Fibroblast of skin of left biceps (primary cell): ENCODE measurements at regions not wholly inside any gene's neighbourhood (a gene's known extent, or its start where the extent isn't known, plus 50 kb on each side); places are given as distances from the start of the nearest gene placed in this dataset.

Experiments
- DNase-seq, 2 experiments: peaks; one replicate each; pipeline ENCODE4 v3.0.0-alpha.2; 2013; ENCODE audit warnings: low read depth in 2 of 2

DNA sequence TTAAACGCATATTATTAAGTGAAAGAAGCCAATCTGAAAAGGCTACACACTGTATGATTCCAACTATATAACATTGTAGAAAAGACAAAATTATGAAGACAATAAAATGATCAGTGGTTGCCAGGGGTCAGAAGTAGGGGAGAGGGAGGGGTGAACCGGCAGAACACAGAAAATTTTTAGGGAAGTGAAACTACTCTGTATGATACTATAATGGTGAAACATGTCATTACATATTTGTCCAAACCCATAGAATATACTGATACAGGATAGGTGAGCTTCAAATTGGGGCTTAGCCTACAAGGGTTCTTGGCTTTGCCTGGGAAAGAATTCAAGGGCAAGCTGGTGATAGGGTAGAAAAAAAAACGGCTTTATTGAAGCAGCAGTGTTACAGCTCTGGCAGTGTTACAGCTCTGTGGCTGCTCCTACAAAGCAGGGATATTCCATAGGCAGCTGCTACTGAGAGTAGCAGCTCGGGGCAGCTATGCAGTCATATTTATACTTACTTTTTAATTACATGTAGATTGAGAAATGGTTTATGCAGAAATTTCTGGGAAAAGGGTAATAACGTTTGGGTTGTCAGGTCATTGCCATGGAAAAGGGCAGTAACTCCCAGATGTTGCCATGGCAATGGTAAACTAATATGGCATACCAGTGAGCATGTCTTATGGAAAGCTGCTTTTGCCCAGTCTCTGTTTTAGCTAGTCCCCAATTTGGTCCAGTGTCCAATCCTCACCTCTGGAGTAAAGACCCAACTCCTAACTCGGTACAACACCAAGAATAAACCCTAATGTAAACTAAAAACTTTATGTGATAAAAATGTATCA is 125.1 kb upstream of the SLC25A36 start:
- no peak for DNase-seq

DNA sequence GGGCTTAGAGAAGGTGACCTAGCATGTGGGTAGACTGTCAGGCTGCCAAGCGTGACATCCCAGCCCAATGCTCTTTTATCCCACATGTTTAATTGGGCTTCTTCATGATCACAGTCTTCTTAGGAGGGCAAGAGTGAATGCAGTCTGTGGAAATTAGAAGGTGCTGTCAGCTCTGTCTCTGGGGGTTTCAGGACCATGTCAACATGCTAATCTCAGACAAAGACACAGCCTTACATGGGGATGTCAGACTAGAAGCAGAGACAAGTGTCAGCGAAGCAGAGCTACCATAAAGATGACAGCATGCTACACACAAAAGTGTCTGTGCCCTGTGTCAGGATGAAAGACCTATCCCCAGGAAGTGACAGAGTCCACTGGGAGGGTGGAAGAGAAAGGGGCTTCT is 120.1 kb upstream of the SLC25A36 start:
- no peak for DNase-seq

DNA sequence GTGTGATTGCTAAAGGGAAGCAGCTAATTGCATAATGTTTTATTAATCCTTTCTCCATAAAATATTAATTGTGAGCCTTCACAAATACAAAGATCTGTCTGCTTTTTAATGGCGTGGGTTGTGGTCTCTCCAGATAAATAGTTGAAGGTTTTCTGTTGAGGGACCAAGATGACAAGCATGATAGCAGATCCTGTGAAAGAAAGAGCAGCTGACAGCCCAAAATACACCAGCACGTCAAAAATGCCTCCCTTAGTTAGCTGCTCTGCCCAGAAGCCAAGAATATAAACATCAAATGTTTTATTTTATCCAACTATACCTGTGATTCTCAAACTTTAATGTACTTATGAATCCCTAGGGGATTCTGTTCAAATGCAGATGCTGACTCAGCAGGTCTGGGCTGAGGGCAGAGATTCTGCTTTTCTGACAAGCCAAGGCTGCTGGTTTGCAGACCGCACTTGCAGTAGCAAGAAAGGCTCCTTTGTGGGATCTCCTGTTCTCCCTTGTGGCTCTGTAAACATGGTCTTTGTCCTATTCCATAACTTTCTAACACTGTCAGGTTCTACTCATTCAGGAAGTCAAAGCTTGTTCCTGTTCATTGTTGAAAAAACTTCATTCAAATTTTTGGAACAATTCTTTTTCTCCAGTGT is 119.1 kb upstream of the SLC25A36 start:
- no peak for DNase-seq

DNA sequence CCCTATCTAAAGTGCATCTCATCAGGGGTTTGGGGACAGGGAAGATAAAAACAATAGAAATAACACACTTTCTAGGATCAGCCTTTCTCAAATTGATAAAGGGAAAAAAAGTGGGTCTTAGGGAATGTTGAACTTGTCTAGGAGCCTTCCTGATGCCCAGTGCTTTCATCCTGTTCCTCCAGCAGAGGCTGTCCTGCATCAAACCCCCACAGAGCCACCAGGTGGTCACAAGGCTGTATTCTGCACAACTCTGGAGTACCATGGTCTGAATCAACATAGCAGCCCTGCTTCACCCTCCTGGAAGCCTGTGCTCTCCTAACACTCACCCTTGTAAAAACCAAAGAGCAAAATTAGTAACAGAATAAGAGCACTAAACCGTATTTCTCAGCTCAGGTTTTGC is 118.5 kb upstream of the SLC25A36 start:
- no peak for DNase-seq

DNA sequence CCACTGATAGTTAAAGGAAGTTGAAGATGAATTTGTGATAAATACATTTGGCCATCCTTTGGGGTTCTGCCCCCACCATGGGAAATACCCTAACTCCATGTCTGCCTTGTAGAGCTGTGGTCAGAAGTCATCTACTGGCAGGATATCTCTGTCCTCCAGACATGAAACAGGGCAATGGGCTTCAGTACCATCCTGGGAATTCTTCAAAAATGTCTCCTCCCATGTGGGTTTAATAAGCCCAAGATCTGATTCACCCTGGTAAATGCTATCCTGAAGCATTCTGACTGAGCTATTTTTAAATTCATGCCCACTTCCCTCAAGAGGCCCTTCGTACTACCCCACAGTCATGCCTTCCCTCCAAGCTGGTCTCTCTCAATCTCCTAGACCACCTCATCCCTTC is 113.7 kb upstream of the SLC25A36 start:
- DNase-seq = no peak

DNA sequence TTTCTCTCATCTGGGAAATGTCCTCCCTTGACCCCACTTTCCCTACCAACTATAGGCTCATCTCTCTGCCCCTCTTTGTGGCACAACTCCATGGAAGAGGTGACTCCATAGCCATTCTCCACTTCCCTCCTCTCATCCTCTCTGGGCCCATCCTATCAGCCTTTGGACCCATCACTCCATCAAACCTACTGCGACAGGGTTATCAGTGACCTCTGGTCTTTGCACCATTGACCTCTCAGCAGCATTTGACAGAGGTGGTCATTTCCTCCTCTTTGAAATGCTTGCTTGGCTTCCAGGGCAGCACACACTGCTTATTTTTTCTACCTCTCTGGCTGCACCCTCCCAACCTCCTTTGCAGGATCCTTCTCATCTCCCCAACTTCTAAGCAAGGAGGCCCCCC is 113.1 kb upstream of the SLC25A36 start:
- DNase-seq = no peak

DNA sequence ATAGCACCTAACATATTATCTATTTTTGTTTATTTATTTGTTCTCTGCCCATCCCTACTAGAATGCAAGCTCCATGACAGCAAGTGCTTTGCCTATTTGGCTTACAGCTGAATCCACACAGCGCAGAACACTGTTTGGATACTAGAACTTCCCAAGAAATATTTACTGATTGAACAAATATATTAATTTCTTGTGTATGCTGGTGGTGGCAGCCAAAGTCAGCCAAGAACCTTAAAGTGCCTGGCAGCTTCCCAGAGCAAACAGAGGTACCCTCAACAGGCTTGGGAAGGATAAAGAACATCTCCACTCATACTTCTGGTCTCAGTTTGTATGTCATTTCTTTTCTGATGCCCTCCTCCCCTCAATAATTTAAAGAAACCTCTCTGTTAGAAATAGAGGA is 111.8 kb upstream of the SLC25A36 start:
- DNase-seq = no peak

DNA sequence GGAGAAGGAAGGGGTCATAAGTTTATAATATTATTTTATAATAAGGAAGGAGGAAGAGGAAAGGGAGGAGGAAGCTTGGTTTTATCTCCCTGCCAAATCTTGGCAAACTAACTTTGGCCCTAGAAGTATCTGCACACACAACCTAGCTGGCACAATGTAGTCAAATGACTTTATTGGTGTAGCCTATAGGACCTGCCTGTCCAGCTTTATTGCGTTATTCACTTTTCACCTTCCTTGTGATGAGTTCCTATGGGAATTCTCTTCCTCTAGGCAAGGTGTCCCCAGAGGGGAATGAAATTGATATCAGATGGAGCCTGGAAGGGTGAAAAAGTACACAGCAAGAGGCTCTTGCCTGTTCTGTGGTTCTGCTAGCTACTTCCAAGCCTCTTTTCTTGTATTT is 111.2 kb upstream of the SLC25A36 start:
- DNase-seq = no peak

DNA sequence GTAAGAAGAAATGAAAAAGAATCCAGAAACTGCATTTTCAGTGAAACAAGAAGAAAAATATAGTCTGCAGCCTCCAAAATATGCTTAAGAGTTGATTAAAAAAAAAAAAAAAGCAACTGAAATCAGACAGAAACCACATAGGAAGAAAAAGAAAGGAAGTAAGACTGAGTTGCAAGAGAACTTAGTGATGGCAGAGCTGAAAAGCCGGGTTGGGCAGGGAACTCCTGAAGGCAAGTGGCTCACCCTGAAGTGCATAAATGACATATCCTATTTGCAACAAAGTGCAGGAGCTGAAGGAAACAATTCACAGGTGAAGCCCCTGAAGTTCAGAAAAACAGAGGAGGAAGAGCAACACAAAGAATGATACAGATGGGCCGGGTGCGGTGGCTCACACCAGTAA is 108.8 kb upstream of the SLC25A36 start:
- no peak for DNase-seq

DNA sequence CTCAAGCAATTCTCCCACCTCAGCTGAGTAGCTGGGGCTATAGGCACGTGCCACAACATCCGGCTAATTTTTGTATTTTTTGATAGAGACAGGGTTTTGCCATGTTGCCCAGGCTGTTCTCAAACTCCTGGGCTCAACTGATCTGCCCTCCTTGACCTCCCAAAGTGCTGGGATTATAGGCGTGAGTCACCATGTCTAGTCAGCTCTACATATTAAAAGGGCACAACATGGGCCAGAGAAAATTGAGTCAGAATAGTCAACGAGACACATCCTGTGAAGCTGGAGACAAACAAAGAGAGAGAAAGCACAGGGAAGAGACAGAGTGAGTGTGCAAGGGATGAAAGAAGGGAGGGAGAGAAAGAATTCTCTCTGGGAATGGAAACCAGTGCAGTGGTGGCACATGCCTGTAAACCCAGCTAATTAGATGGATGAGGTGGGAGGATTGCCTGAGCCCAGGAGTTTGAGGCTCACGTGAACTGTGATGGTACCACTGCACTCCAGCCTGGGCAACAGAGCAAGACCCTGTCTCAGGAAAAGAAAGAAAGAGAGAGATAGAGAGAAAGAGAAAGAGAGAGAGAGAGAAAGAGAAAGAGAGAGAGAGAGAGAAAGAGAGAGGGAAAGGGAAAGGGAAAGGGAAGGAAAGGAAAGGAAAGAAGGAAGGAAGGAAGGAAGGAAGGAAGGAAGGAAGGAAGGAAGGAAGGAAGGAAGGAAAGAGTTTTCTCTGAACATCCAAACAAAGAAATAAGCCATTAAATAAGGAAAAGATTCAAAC is 107.2 kb upstream of the SLC25A36 start:
- no peak for DNase-seq

DNA sequence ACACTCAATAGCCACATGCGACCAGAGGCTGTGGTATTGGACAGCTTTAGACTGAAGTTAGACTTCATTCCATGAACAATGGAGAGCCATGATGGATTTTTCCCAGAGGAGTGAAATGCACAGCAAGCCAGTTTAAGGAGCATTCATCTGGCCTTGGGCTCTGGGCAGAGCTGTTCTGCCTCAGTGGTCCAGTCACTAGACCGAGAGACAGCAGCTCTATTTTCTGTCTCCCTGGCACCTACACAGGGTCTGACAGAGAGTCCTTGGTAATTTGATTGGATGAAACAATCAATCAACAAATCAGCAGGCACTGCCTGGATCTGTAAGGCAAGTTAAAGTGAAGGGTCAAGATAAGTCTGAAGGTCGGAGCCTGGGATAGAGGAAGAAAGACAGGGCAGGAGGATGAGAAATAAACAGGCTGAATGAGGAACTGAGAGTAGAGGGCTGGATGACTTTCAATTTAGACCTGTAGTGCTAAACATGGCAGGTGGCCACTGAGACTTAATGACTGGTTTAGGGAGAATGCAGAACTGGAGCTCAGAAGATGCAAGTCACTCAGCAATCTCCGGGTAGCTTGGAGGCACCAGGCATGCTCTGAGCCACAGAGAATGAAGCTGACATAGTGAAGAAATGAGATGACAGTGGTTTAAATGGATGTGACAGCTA is 98.5 kb upstream of the SLC25A36 start:
- no peak for DNase-seq

DNA sequence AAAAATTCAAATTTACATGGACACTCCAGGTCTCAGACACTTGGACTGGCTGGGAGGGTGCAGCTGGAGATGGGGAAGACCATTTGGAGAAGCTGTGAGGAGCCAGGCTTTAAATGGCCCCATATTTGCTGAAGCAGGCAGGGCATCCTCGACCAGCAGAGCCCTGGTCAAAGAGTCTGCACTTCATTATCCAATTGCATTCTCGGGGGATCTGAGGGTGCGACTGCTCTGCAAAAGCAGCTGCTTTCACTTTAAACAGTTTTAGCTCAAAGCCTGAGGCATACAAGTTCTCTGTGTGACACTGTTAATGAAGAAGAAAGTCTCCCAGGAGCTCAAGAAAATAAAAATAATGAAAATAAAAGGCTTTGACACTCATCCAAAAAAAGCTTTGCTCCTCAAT is 98.0 kb upstream of the SLC25A36 start:
- DNase-seq = no peak

DNA sequence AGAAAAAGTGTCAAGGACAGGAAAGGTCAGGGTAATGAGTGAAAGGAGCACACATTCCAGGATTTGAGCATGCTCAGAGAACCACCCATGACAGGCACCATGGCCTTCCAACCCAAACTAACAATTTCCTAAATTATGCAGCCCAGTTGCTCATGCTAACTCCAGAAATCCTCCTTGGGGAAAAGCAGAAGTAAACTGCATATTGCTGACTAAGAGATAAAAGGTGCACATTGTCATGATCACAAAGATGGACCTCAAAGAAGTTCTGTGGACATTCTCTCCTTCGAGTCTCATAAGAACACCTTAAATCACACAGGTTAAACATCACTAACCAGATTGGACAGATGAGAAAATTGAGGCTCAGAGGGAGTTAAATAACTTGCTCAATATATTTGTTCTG is 97.6 kb upstream of the SLC25A36 start:
- DNase-seq = no peak

DNA sequence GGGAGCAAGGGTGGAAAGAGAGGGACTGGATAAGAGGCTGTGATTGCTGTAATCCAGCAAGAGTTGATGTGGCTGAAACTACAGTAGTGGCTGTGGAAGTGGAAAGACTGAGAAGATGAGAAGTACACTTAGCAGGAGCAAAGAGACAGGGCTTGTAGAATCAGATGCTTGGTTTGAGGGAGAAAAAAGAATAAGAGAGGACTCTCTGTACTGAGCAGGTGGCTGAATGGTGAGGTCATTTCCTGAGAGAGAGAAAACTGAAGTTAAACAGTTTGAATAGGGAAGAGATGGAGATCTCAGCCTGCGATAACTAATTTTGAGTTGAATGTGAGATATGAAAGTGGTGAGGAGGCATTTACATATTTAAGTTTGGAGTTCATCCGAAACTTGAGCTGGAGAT is 95.8 kb upstream of the SLC25A36 start:
- DNase-seq = no peak

DNA sequence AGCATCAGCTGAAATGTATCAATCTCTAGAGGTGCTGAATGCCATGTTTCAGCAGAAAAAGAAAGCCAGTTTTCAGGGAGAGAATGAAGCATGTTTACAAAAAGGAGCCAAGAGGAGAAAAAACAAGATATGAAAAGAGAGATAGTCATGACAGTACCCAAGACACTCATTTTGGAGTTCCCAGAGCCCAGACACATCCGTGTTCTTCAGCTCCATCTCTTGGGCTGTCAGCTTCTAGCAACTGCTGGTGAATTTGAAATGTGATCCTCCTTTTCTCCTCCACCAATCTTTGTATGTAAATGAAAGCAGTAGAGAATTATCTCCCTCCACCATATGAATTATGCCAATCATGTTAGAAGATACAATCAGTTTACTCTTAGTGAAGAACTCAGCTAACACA is 93.0 kb upstream of the SLC25A36 start:
- DNase-seq = no peak

DNA sequence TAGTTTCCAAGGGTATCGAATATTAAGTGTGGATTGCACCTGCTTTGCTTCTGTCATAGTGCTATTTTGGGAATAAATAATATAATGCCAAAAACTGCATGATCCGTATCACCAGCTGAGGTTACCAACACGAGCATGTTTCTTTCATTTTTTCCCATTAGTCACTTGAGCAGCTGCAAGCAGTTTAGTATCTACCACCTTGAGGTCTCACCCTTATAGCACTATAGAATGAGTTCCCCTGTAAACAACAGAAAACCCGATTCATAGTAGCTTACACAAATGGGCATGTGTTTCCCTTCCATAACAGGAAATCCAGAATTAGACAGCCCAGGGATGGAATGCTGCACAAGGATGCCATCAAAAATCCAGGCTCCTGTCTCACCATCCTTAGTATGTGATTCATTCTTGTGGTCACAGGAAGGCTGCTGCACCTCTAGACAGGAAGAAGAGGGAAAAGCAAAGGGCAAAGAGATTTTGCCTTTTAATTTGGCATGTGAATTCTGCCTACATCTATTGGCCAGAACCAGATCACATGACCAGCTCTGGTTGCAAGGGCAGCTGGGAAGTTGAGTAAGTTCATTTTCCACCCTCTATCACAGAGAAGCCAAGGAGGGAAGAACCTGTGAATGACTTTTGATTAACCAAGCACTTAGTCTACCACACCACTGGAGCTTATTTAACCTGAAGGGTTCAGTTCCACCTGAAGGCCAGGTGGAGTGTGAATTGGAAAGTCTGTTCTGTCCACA is 91.3 kb upstream of the SLC25A36 start:
- DNase-seq = no peak

DNA sequence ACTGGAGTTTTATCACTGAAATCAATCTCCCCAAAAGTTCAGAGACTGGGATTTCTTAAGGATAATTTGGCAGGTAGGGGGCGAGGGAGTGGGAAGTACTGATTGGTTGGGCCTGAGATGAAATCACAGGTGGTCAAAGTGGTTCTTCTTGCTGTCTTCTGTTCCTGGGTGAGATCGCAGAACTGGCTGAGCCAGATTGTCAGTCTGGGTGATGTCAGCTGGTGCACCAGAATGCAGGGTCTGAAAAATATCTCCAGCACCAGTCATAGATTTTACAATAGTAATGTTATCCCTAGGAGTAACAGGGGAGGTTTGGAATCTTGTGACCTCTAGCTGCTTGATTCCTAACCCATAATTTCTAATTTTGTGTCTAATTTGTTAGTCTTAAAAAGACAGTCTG is 86.7 kb upstream of the SLC25A36 start:
- DNase-seq = no peak

DNA sequence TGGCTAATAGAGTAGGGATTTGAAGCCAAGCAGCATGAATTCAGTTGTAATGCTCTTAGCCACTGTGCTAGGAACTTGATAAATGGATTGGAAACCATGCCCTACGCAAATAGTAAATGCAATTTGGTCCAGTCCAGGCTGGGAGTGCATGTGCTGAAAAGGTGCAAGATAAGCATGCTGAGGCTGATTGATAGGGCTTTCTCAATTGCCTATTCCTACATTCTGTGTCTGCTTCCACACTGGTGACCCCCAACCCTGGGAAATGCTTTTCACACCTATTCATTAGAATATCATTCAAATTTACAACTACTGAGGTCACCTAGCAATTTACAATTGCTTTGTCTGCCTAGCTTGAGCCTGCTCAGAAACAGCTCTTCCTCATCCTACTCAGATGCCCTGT is 84.7 kb upstream of the SLC25A36 start:
- DNase-seq = no peak

DNA sequence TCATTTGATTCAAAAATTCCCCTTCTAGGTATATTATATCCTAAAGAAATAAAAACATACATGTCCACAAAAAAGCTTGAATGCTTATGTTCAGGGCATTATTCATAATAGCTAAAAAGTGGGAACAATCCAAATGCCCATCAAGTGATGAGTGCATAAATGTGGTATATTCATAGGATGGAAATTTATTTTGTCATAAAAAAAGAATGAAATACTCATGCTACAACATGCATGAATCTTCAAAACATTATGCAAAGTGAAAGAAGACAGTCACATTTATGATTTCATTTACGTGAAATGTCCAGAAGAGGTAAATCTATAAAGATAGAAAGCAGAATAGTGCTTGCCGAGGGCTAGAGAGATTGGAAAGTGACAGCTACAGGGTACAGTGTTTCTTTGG is 83.6 kb upstream of the SLC25A36 start:
- DNase-seq = no peak

DNA sequence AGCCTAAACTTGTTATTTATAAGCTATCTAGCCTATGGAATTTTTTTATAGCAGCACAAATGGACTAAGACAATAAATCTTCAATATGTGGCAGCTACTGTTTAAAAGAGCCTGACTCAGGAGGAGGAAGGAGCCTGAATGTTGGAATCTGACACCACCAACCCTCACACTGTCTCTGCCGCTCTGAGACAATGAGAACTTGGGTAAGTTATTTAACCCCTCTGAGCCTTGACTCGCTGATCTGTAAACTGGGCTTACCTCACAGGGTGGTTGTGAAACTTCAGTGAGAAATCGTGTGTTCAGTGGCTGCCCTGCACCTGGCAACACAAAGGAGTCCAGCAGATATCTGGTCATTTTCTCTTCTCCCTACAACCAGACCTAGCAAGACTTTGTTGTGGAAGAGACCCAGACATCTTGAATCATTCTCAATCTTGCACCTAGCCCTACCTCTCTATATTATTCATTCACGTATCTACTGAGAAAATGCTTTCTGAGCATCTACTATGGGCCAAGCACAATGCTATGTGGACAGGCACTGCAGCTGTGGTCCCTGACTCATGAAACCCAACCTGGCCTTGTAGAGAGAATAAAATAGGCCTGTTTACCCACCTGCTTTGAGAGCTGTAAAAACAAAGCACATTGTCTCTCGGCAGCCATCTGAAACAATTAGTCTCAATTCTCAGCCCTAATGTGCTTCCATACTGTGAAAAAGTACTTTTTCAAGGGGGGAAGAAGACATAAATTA is 81.9 kb upstream of the SLC25A36 start:
- DNase-seq = no peak

DNA sequence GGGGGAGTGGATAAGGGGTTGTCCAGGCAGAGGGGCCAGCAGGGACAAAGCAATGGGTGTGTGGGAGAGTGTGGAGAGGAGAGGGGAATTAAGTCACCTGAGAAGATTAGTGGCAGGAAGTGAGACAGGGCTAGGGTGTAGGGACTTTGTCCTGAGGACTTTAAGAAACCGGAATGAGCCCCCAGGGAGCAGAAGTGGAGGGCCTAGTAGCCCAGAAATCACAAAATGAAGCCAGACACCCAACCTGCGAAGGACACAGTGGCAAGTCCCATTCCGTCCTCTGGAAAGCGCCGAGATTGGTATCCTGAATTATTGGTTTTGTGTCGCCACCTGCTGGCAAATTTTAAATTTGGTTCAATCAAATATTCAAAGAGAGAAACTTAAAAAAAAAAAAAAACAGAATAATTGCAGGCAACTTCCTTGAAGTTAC is 78.0 kb upstream of the SLC25A36 start:
- DNase-seq = peak in 1 of 2 experiments; percentile 4
